HEK293 (cell line): ENCODE measurements at regions not wholly inside any gene's neighbourhood (a gene's known extent, or its start where the extent isn't known, plus 50 kb on each side); places are given as distances from the start of the nearest gene placed in this dataset.

Source experiments
- CTCF ChIA-PET: fragments of 350-600 bp; formaldehyde crosslinking; extraction: SDS; loops from one replicate; lab custom pipeline; 2021; ENCODE audit warnings: antibody characterized with exemption; lab: Yijun Ruan, JAX
- POLR2A ChIA-PET: fragments of 300-600 bp; formaldehyde crosslinking; extraction: SDS; loops from one replicate; lab custom pipeline; 2020; ENCODE audit warnings: antibody characterized with exemption, inconsistent platforms; lab: Yijun Ruan, JAX
- H3K27ac ChIP-seq: fragments of 200-500 bp; sonication (Bioruptor generic); 2 replicates; pipeline ENCODE4 v1.5.1; 2014; ENCODE audit warnings: low read depth, low read length, control low read depth, inconsistent platforms; ENCODE audit errors: extremely low read depth
- H3K36me3 ChIP-seq, 2 experiments: fragments of 200-500 bp in 1 of 2; sonication (Bioruptor generic) in 1 of 2; 1 replicate in 1 of 2; 2 replicates in 1 of 2; pipeline ENCODE4 v1.5.1; 2014 to 2017; ENCODE audit warnings: inconsistent platforms in 2 of 2, low read length in 2 of 2; ENCODE audit not compliant: control insufficient read depth in 2 of 2, insufficient read depth in 1 of 2
- H3K4me1 ChIP-seq: fragments of 200-500 bp; sonication (Bioruptor generic); 2 replicates; pipeline ENCODE4 v1.5.1; 2014; ENCODE audit warnings: mild to moderate bottlenecking, low read length, inconsistent platforms; ENCODE audit not compliant: control insufficient read depth, insufficient read depth
- H3K4me3 ChIP-seq: 2 replicates; pipeline ENCODE4 v1.5.1; 2011; ENCODE audit warnings: low read depth, mild to moderate bottlenecking, control low read depth, low read length, moderate library complexity
- H3K9me3 ChIP-seq: fragments of 200-500 bp; sonication (Bioruptor generic); 2 replicates; pipeline ENCODE4 v1.5.1; 2014; ENCODE audit warnings: low read depth, low read length, inconsistent platforms; ENCODE audit not compliant: control insufficient read depth, insufficient read depth
- HOXC10 ChIP-seq: sonication (generic); formaldehyde crosslinking; IDR thresholded peaks from 2 replicates; pipeline ENCODE4 v1.8.1; 2023; ENCODE audit warnings: mild to moderate bottlenecking, missing genetic modification reagents
- KLF10 ChIP-seq: fragments of 450-650 bp; IDR thresholded peaks from 2 replicates; pipeline ENCODE4 v1.5.1; 2018; ENCODE audit warnings: missing biosample characterization, mild to moderate bottlenecking, missing genetic modification characterization
- KLF17 ChIP-seq: fragments of 450-650 bp; formaldehyde crosslinking; IDR thresholded peaks from 2 replicates; pipeline ENCODE4 v1.5.1; 2016; ENCODE audit warnings: missing biosample characterization, missing genetic modification characterization
- KLF8 ChIP-seq: fragments of 450-650 bp; formaldehyde crosslinking; IDR thresholded peaks from 2 replicates; pipeline ENCODE4 v1.5.1; 2016; ENCODE audit warnings: missing biosample characterization, missing genetic modification characterization
- MYNN ChIP-seq: fragments of 450-650 bp; formaldehyde crosslinking; IDR thresholded peaks from 2 replicates; pipeline ENCODE4 v1.5.1; 2016; ENCODE audit warnings: missing biosample characterization, missing genetic modification characterization, borderline replicate concordance
- PRDM10 ChIP-seq: fragments of 450-650 bp; formaldehyde crosslinking; IDR thresholded peaks from 2 replicates; pipeline ENCODE4 v1.5.1; 2016; ENCODE audit warnings: missing biosample characterization, missing genetic modification characterization
- RBAK ChIP-seq: fragments of 450-650 bp; formaldehyde crosslinking; IDR thresholded peaks from 2 replicates; pipeline ENCODE4 v1.5.1; 2016; ENCODE audit warnings: missing biosample characterization, missing genetic modification characterization
- REST ChIP-seq: fragments of 450-650 bp; formaldehyde crosslinking; IDR thresholded peaks from 2 replicates; pipeline ENCODE4 v1.5.1; 2016; ENCODE audit warnings: missing biosample characterization, missing genetic modification characterization
- SETDB1 ChIP-seq: IDR thresholded peaks from one replicate; pipeline ENCODE4 v1.6.1; 2017; ENCODE audit warnings: mild to moderate bottlenecking, low read length, moderate library complexity, mixed read lengths; ENCODE audit not compliant: insufficient read length
- ZBTB20 ChIP-seq: fragments of 450-650 bp; formaldehyde crosslinking; IDR thresholded peaks from 2 replicates; pipeline ENCODE4 v1.5.1; 2016; ENCODE audit warnings: missing biosample characterization, missing genetic modification characterization
- ZFHX2 ChIP-seq: fragments of 450-650 bp; formaldehyde crosslinking; conservative IDR thresholded peaks from 2 replicates; pipeline ENCODE4 v1.5.1; 2016; ENCODE audit warnings: missing biosample characterization, missing genetic modification characterization
- ZNF114 ChIP-seq: fragments of 450-650 bp; formaldehyde crosslinking; IDR thresholded peaks from 2 replicates; pipeline ENCODE4 v1.5.0; 2017; ENCODE audit warnings: missing biosample characterization, missing genetic modification characterization
- ZNF140 ChIP-seq: fragments of 450-650 bp; formaldehyde crosslinking; IDR thresholded peaks from 2 replicates; pipeline ENCODE4 v1.5.1; 2016; ENCODE audit warnings: missing biosample characterization, missing genetic modification characterization
- ZNF157 ChIP-seq: fragments of 450-650 bp; formaldehyde crosslinking; IDR thresholded peaks from 2 replicates; pipeline ENCODE4 v1.5.1; 2016; ENCODE audit warnings: missing biosample characterization, missing genetic modification characterization
- ZNF23 ChIP-seq: fragments of 450-650 bp; formaldehyde crosslinking; IDR thresholded peaks from 2 replicates; pipeline ENCODE4 v1.5.1; 2016; ENCODE audit warnings: missing biosample characterization, missing genetic modification characterization, borderline replicate concordance
- ZNF48 ChIP-seq: fragments of 450-650 bp; formaldehyde crosslinking; IDR thresholded peaks from 2 replicates; pipeline ENCODE4 v1.5.1; 2016; ENCODE audit warnings: missing biosample characterization, missing genetic modification characterization
- ZNF510 ChIP-seq: fragments of 450-650 bp; formaldehyde crosslinking; IDR thresholded peaks from 2 replicates; pipeline ENCODE4 v1.5.1; 2018; ENCODE audit warnings: mild to moderate bottlenecking, missing genetic modification characterization, missing biosample characterization; ENCODE audit not compliant: insufficient replicate concordance
- ZNF558 ChIP-seq: fragments of 450-650 bp; formaldehyde crosslinking; IDR thresholded peaks from 2 replicates; pipeline ENCODE4 v1.5.1; 2016; ENCODE audit warnings: missing biosample characterization, missing genetic modification characterization
- ZNF645 ChIP-seq: fragments of 450-650 bp; formaldehyde crosslinking; IDR thresholded peaks from 2 replicates; pipeline ENCODE4; 2016; ENCODE audit warnings: missing biosample characterization, missing genetic modification characterization
- ZNF692 ChIP-seq: fragments of 450-650 bp; formaldehyde crosslinking; IDR thresholded peaks from 2 replicates; pipeline ENCODE4 v1.5.1; 2016; ENCODE audit warnings: missing biosample characterization, missing genetic modification characterization
- ZNF791 ChIP-seq: fragments of 450-650 bp; formaldehyde crosslinking; IDR thresholded peaks from 2 replicates; pipeline ENCODE4 v1.5.1; 2016; ENCODE audit warnings: missing biosample characterization, missing genetic modification characterization

DNA sequence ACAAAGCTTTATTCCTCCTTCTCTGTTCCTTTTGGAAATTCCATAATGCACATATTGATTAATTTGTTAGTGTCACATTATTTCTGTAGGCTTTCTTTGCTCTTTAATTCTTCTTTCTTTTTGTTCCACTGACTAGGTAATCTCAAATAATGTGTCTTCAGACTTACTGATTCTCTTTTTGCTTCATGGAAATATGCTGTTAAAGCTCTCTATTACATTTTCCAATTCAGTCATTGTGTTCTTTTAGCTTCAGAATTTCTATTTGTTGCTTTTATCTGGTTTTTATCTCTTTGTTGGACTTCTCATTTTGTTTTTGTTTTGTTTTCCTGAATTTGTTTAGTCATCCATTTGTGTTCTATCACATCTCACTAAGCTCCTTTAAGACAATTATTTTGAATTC is 147.0 kb upstream of the EOMES start:
- Histone ChIP-seq H3K9me3 (no peaks in the 10 kb centered on the region), H3K36me3 (no peaks in the 10 kb centered on the region), H3K27ac (no peak overlapping the region), H3K4me1 (no peaks in the 10 kb centered on the region), H3K4me3 (no peak overlapping the region)
- TF ChIP-seq SETDB1 (peak; percentile 45), KLF10 (tag by site-specific recombination) (no peak)
- CTCF ChIA-PET = no interaction called here
- POLR2A ChIA-PET = no interaction called here

DNA sequence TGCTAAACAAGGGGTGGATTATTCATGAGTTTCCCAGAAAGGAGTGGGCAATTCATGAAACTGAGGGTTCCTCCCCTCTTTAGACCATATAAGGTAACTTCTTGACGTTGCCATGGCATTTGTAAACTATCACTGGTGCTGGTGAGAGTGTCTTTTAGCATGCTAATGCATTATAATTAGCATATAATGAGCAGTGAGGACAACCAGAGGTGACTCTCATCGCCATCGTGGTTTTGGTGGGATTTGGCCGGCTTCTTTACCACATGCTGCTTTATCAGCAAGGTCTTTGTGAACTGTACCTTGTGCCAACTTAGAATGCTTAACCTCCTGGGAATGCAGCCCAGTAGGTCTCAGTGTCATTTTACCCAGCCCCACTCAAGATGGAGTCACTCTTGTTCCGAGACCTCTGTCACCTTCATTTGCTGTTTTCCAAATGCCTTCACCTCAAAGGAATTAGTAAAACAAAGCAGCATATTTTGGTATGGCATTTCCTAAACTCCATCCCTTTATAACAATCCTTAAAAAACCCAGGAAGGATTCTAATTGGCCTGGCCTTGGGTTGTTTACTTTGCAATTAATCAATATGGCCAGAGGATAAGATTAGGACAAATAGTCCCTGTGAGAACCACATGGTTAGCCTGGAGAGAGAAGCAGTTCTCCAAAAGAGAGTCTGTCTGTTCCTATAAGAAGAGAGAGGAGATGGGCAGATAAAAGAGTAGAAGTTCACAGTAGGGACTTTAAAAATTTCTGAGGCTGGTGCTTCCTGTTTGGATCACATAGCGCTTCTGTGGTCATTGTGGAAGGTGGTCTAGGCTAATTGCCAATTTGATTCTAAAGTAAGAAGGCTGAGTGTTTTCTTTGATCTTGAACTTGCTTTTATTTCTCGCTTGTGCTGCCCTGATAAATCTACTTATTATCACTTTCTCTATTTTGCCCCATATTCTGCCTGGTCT is 155.2 kb upstream of the EOMES start:
- Histone ChIP-seq H3K4me1 (no peaks in the 10 kb centered on the region), H3K27ac (no peak overlapping the region), H3K4me3 (no peak overlapping the region)
- CTCF ChIA-PET = no interaction called here
- no peak for TF ChIP-seq KLF10 (tag by site-specific recombination)
- no peak for TF ChIP-seq ZNF23 (tag by site-specific recombination)
- no peak for TF ChIP-seq ZBTB20 (tag by site-specific recombination)
- no peak for TF ChIP-seq ZNF692 (tag by site-specific recombination)
- no peak for TF ChIP-seq HOXC10 (CRISPR knock-in tag)
- no peak for TF ChIP-seq ZNF157 (tag by site-specific recombination)
- TF ChIP-seq ZNF48 (tag by site-specific recombination) = no peak
- TF ChIP-seq SETDB1 = no peak
- TF ChIP-seq KLF17 (tag by site-specific recombination) = no peak
- no peak for TF ChIP-seq ZNF510 (tag by site-specific recombination)
- no peak for TF ChIP-seq PRDM10
- TF ChIP-seq ZNF791 (tag by site-specific recombination) = no peak
- TF ChIP-seq ZNF558 = no peak
- no peak for TF ChIP-seq ZNF114 (tag by site-specific recombination)
- no peak for TF ChIP-seq RBAK
- TF ChIP-seq, all 188 proteins: peak for 0
- POLR2A ChIA-PET = no interaction called here
- no peaks in the 10 kb centered on the region for H3K36me3 ChIP-seq
- H3K9me3 ChIP-seq = no peaks in the 10 kb centered on the region

DNA sequence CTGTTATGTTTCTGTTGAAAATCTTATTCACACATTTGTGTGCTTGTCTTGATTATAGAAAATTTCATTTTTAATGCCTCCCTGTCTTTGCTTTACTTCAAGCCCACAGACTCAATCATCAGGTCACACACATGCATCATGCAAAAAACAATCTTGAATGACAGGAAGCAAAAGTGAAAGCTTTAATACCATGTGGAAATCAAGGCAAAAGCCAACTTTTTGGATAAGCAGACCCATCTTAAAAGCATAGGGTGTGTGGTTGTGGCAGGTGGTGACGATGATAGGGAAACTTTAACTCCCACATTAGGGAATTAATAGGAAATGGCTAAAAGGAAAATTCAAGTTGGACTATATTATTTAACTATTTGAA is 155.9 kb upstream of the EOMES start:
- CTCF ChIA-PET = no interaction called here
- H3K9me3 ChIP-seq = no peaks in the 10 kb centered on the region
- POLR2A ChIA-PET = no interaction called here
- H3K4me3 ChIP-seq = no peak overlapping the region
- no peaks in the 10 kb centered on the region for H3K4me1 ChIP-seq
- H3K36me3 ChIP-seq = no peaks in the 10 kb centered on the region
- H3K27ac ChIP-seq = no peak overlapping the region
- TF ChIP-seq MYNN (tag by site-specific recombination) = no peak
- no peak for TF ChIP-seq KLF8 (tag by site-specific recombination)
- no peak for TF ChIP-seq ZNF140 (tag by site-specific recombination)
- TF ChIP-seq ZFHX2 (tag by site-specific recombination) = no peak
- TF ChIP-seq REST (tag by site-specific recombination) = no peak
- no peak for TF ChIP-seq ZNF645 (tag by site-specific recombination)
